WERI-Rb-1 (cell line): ENCODE measurements at regions not wholly inside any gene's neighbourhood (a gene's known extent, or its start where the extent isn't known, plus 50 kb on each side); places are given as distances from the start of the nearest gene placed in this dataset.

Experiments
- DNase-seq: peaks from one replicate; pipeline ENCODE4 v3.0.0-alpha.2; 2020
- H3K27ac ChIP-seq: fragments of 250-450 bp; sonication (Bioruptor Pico); 2 replicates; pipeline ENCODE4 v1.5.1; 2020; ENCODE audit warnings: mild to moderate bottlenecking, moderate library complexity
- H3K27me3 ChIP-seq: fragments of 250-450 bp; sonication (Bioruptor Pico); 2 replicates; pipeline ENCODE4 v1.5.1; 2021; ENCODE audit warnings: mild to moderate bottlenecking, low read depth, moderate library complexity; ENCODE audit not compliant: insufficient read depth, severe bottlenecking
- H3K36me3 ChIP-seq: fragments of 250-450 bp; sonication (Bioruptor Pico); 2 replicates; pipeline ENCODE4 v1.5.1; 2020; ENCODE audit warnings: mild to moderate bottlenecking, moderate library complexity
- H3K4me3 ChIP-seq: 2 replicates; pipeline ENCODE4 v1.5.1; 2011; ENCODE audit warnings: low read depth, mild to moderate bottlenecking, control low read depth, low read length
- H3K9me3 ChIP-seq: fragments of 250-450 bp; sonication (Bioruptor Pico); 2 replicates; pipeline ENCODE4 v1.5.1; 2021; ENCODE audit warnings: mild to moderate bottlenecking, moderate library complexity; ENCODE audit not compliant: severe bottlenecking
- CTCF ChIP-seq: IDR thresholded peaks from 2 replicates; pipeline ENCODE4 v1.5.1; 2011; ENCODE audit warnings: low read depth, mild to moderate bottlenecking, control low read depth, inconsistent platforms, low read length

DNA sequence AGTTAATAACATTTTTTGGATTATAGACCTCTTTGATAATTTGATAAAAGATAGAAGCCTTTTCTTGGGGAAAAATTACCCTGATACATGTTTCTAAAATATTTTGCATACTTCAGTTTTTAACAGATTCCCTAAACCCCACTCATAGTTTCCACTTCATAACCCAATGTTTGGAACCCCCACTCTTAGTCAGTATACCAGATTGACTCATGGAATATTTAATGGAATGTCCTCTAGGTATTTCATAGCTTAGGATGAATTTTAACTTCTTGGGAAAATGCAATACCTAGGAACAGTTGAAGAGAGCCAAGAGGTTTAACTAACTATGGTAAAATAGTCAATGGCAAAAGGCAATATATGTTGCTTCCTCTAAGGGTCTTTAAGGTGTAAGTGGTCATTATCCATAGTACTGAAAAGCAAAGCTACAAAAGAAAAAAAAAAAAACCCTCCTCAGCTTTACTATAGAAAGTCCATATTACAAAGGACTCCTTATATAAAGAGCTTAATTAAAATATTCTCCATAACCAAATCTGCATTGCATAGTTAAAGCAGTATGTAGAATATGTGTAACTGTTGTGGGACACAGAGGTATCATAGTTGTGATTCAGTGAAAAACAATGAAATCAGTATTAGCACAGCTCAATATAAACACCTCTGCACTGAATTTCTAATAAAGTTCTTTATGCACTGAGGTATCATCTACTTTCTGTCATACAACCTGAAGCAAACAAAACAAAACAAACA lies 159.9 kb downstream of the PCDH7 start:
- TF ChIP-seq CTCF, result no peak
- no peak for DNase-seq
- H3K9me3 ChIP-seq, result no peaks in the 10 kb centered on the region

GRCh38 chr4:30881985-30882384 lies 161.8 kb downstream of the PCDH7 start:
- no peaks in the 10 kb centered on the region for H3K27me3 ChIP-seq
- H3K9me3 ChIP-seq, result no peaks in the 10 kb centered on the region
- no peak overlapping the region for H3K4me3 ChIP-seq
- no peak overlapping the region for H3K27ac ChIP-seq
- no peak for DNase-seq
- no peaks in the 10 kb centered on the region for H3K36me3 ChIP-seq
- TF ChIP-seq CTCF, result no peak

More for the DNA sequence above, 159.9 kb downstream of the PCDH7 start:
- H3K4me3 ChIP-seq, result no peak overlapping the region
- no peaks in the 10 kb centered on the region for H3K36me3 ChIP-seq
- no peak overlapping the region for H3K27ac ChIP-seq
- no peaks in the 10 kb centered on the region for H3K27me3 ChIP-seq

DNA sequence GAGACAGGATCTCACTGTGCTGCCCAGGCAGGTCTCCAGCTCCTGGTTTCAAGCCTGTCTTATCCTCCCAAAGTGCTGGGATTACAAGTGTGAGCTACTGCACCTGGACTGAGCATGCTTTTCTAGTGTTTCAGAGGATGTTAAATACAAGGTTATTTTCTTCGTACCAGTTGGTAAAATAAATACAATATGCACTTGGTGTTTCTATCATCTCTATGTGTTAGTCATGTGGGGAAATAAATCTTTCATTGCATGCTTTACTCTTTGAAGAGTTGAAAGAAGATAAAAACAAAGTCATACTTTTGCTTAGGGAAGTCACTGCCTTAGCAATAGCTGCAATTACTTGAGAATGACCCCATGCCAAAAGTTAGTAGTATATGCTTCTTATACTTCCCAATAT lies 162.3 kb downstream of the PCDH7 start:
- no peak overlapping the region for H3K27ac ChIP-seq
- TF ChIP-seq CTCF, result no peak
- no peak for DNase-seq
- no peaks in the 10 kb centered on the region for H3K27me3 ChIP-seq
- no peak overlapping the region for H3K4me3 ChIP-seq
- no peaks in the 10 kb centered on the region for H3K9me3 ChIP-seq
- H3K36me3 ChIP-seq, result no peaks in the 10 kb centered on the region

DNA sequence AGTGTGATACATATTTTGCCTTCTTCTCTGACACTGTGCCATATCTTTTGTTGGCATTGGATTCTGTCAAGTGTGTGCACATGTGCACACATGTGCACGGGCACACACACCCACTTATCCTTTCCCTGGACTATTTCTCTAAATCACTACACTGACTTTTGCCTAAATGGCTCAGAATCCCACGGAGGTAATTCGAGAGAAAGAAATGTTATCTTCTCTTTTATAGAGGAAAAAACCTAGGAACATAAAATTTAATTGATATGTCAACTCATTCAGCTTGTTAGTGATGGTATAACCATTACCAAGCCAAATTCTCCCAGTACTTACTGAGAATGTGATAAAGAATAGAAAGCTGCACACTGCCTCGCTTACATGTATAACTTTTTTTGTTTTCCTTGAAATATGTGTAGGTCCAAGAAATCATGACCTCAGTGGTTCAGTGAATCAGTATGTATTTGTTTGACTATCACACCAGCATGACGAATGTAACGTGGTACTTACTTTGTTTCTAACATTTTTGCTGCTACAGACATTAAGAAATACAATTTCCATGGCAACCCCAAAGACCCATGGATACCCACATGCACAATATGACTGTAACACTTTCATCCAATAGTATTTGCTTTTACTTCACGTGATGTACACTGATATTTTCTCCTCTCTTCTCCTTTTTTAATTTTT lies 163.0 kb downstream of the PCDH7 start:
- Histone ChIP-seq H3K9me3 (no peaks in the 10 kb centered on the region), H3K4me3 (no peak overlapping the region), H3K36me3 (no peaks in the 10 kb centered on the region), H3K27me3 (no peaks in the 10 kb centered on the region), H3K27ac (no peak overlapping the region)
- TF ChIP-seq CTCF, result no peak
- DNase-seq, result no peak

DNA sequence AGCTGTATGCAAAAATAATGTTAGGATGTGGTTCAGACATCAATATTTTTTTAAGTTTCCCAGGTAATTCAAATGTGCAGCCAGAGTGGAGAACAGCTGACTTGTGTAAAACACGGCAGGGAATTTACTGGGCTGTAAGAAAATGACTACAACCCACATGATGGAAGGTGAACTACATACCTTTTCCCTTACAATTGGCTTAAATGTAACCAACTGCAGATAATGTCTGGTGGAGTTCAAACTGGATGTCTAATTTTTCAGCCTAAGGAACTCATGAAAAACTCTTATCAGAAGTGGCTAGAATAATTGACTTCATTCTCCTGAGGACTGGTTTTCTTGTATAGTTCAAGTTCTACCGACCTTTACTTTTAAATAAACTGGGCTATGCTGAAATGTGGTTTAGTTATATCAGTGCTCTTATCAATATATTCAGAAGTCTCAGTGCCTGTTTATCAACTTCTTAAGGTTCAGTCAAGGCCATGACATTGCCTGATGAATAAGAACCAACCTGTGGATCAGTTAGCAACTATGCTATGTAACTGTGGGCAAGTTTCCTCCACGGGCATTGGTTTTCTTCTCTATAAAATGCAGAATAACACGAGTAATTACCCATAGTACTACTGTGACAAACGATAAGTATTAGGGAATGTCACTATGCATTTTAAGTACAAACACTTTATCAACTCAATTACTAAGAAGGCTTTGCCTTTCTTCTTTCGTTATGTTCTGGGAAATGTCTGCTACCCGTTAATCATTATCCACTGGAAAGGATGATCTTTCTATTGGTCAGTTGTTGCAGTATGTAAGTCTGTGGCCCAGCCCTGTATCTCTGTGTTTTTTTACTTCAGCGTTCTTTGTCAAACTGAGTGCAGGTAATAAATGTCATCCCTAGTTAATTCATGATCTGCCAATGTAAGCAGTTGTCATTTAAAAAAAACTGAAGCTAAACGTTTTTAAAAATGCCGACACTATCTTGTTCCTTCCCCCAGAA lies 181.6 kb downstream of the PCDH7 start:
- Histone ChIP-seq H3K4me3 (no peak overlapping the region), H3K9me3 (no peaks in the 10 kb centered on the region), H3K27ac (no peak overlapping the region), H3K27me3 (no peaks in the 10 kb centered on the region), H3K36me3 (no peaks in the 10 kb centered on the region)
- TF ChIP-seq CTCF, result no peak
- no peak for DNase-seq
